Spleen (tissue), 7 donors: ENCODE measurements at regions not wholly inside any gene's neighbourhood (a gene's known extent, or its start where the extent isn't known, plus 50 kb on each side); places are given as distances from the start of the nearest gene placed in this dataset.

Source experiments
- CTCF ChIP-seq, 11 experiments: fragments of 200-600 bp in 7 of 11; fragments of 450-650 bp in 4 of 11; sonication (generic) in 4 of 11; IDR thresholded peaks in 8 of 11; conservative IDR thresholded peaks in 3 of 11; 1 replicate in 7 of 11; 2 replicates in 4 of 11; pipeline versions ENCODE4 v1.4.0 to v1.8.0; 2016 to 2021; ENCODE audit warnings: antibody characterized with exemption in 11 of 11, inconsistent platforms in 4 of 11, mild to moderate bottlenecking in 1 of 11
- POLR2A ChIP-seq, 3 donors: fragments of 450-650 bp; IDR thresholded peaks; one replicate each; pipeline ENCODE4 v1.5.1; 2017; ENCODE audit warnings: antibody characterized with exemption in 3 of 3, mild to moderate bottlenecking in 1 of 3
- POLR2AphosphoS5 ChIP-seq, 3 donors: sonication (generic); formaldehyde crosslinking; IDR thresholded peaks; one replicate each; pipeline ENCODE4 v1.5.1; 2017; ENCODE audit warnings: antibody characterized with exemption in 3 of 3
- donor health status: DM: no; HTN: no; CAD: no; lungs with moderate emphysema.
- donor health status: DM: no; HTN: no; CAD: no.
- donor health status: DM: no; HTN: no; CAD: no.

GRCh38 chr10:62926407-62926806 is 110.2 kb upstream of the EGR2 start:
- TF ChIP-seq POLR2A (IDR thresholded peaks at IDR 0.05) (no peak), CTCF (IDR thresholded peaks at IDR 0.05 in 8 of 11, conservative IDR thresholded peaks at IDR 0.05 in 3 of 11) (no peak), POLR2AphosphoS5 (IDR thresholded peaks at IDR 0.05) (no peak)
